GM12874 (cell line): ENCODE measurements at regions not wholly inside any gene's neighbourhood (a gene's known extent, or its start where the extent isn't known, plus 50 kb on each side); places are given as distances from the start of the nearest gene placed in this dataset.

Experiments used
- CTCF ChIP-seq: IDR thresholded peaks from 2 replicates; pipeline ENCODE4 v1.5.1; 2011; ENCODE audit warnings: low read depth, mild to moderate bottlenecking, control low read depth, low read length, moderate library complexity; ENCODE audit not compliant: insufficient read depth

GRCh38 chr15:61459785-61460707 is 230.9 kb upstream of the RORA start:
- no peak for TF ChIP-seq CTCF

GRCh38 chr15:61457050-61457733 is 228.1 kb upstream of the RORA start:
- no peak for TF ChIP-seq CTCF

- no peak for TF ChIP-seq CTCF
Observed at GRCh38 chr15:61449186-61449702, 220.1 kb upstream of the RORA start.

- TF ChIP-seq CTCF = no peak
Observed at GRCh38 chr15:61447981-61448380, 218.9 kb upstream of the RORA start.

GRCh38 chr15:61444585-61444984 is 215.5 kb upstream of the RORA start:
- no peak for TF ChIP-seq CTCF

GRCh38 chr15:61442821-61443220 is 213.7 kb upstream of the RORA start:
- no peak for TF ChIP-seq CTCF

- no peak for TF ChIP-seq CTCF
Observed at GRCh38 chr15:61441891-61442290, 212.8 kb upstream of the RORA start.
